IMR-90 (cell line): ENCODE measurements at regions not wholly inside any gene's neighbourhood (a gene's known extent, or its start where the extent isn't known, plus 50 kb on each side); places are given as distances from the start of the nearest gene placed in this dataset.

Experiments
- ATAC-seq: fragments of 200-7000 bp; cut with Tn5 transposase; 2 replicates; pipeline ENCODE4 v1.9.1; 2020; ENCODE audit warnings: low read depth, mild to moderate bottlenecking, moderate library complexity
- BruUV-seq: library from RNA; stranded (reverse); fragments of 400-500 nt; replicated peaks from 2 replicates; lab custom pipeline; 2021; lab: Mats Ljungman, UMichigan
- CTCF ChIA-PET: fragments of 300-600 bp; formaldehyde crosslinking; extraction: SDS; loops from one replicate; lab custom pipeline; 2021; ENCODE audit warnings: antibody characterized with exemption; lab: Yijun Ruan, JAX
- POLR2A ChIA-PET: fragments of 300-600 bp; sonication (Branson Sonifier 250); formaldehyde crosslinking; loops from one replicate; lab custom pipeline; 2022; ENCODE audit warnings: antibody characterized with exemption; ENCODE audit not compliant: unreplicated experiment; lab: Charles Lee
- DNase-seq: peaks from one replicate; pipeline ENCODE4 v3.0.0; 2013
- H2AFZ ChIP-seq: replicated peaks from 2 replicates; pipeline ENCODE3; 2013; ENCODE audit warnings: low read length, mild to moderate bottlenecking; ENCODE audit not compliant: poor library complexity
- H2AK5ac ChIP-seq: 2 replicates; pipeline ENCODE4 v1.6.1; 2013; ENCODE audit warnings: low read depth, low read length, inconsistent platforms
- H2AK9ac ChIP-seq: replicated peaks from 2 replicates; pipeline ENCODE3; 2013; ENCODE audit warnings: mild to moderate bottlenecking, low read depth, low read length, moderate library complexity; ENCODE audit not compliant: poor library complexity
- H2BK120ac ChIP-seq: 2 replicates; pipeline ENCODE4 v1.6.1; 2013; ENCODE audit warnings: low read depth, low read length, inconsistent platforms
- H2BK15ac ChIP-seq: 3 replicates; pipeline ENCODE4 v1.6.1; 2013; ENCODE audit warnings: low read depth, low read length, inconsistent platforms
- H2BK20ac ChIP-seq: 2 replicates; pipeline ENCODE4 v1.6.1; 2013; ENCODE audit warnings: low read depth, mild to moderate bottlenecking, inconsistent platforms, low read length, moderate library complexity
- H2BK5ac ChIP-seq: 2 replicates; pipeline ENCODE4 v1.6.1; 2013; ENCODE audit warnings: mild to moderate bottlenecking, low read depth, low read length, inconsistent platforms; ENCODE audit not compliant: poor library complexity, severe bottlenecking
- H3K14ac ChIP-seq: replicated peaks from 2 replicates; pipeline ENCODE4 v1.6.1; 2013; ENCODE audit warnings: low read depth, low read length, inconsistent platforms
- H3K18ac ChIP-seq: 2 replicates; pipeline ENCODE4 v1.6.1; 2013; ENCODE audit warnings: low read depth, low read length, control low read depth
- H3K23ac ChIP-seq: 2 replicates; pipeline ENCODE4 v1.6.1; 2013; ENCODE audit warnings: low read depth, low read length, inconsistent platforms
- H3K27ac ChIP-seq: 2 replicates; pipeline ENCODE4 v1.5.1; 2013; ENCODE audit warnings: mild to moderate bottlenecking, control low read depth, low read length; ENCODE audit not compliant: insufficient read depth
- H3K27me3 ChIP-seq: 2 replicates; pipeline ENCODE4 v1.6.1; 2013; ENCODE audit warnings: low read length; ENCODE audit not compliant: control insufficient read depth, insufficient read depth
- H3K36me3 ChIP-seq: 2 replicates; pipeline ENCODE4 v1.6.1; 2013; ENCODE audit warnings: low read length, mixed read lengths; ENCODE audit not compliant: control insufficient read depth, insufficient read depth
- H3K4ac ChIP-seq: 2 replicates; pipeline ENCODE4 v1.6.1; 2013; ENCODE audit warnings: low read depth, low read length, inconsistent platforms
- H3K4me1 ChIP-seq: 2 replicates; pipeline ENCODE4 v1.6.1; 2013; ENCODE audit warnings: low read length, mixed read lengths; ENCODE audit not compliant: control insufficient read depth, insufficient read depth
- H3K4me2 ChIP-seq: 2 replicates; pipeline ENCODE4 v1.6.1; 2013; ENCODE audit warnings: low read depth, mild to moderate bottlenecking, control low read depth, low read length, moderate library complexity
- H3K4me3 ChIP-seq: 2 replicates; pipeline ENCODE4 v1.5.1; 2013; ENCODE audit warnings: low read depth, mild to moderate bottlenecking, control low read depth, low read length, moderate library complexity; ENCODE audit not compliant: insufficient read depth
- H3K56ac ChIP-seq: 2 replicates; pipeline ENCODE4 v1.6.1; 2013; ENCODE audit warnings: low read length, inconsistent platforms; ENCODE audit not compliant: insufficient read depth; ENCODE audit errors: extremely low read depth
- H3K79me1 ChIP-seq, 2 experiments: 2 replicates each; pipeline ENCODE4 v1.6.1; 2013; ENCODE audit warnings: low read length in 2 of 2, inconsistent platforms in 1 of 2, low read depth in 1 of 2
- H3K9ac ChIP-seq: 2 replicates; pipeline ENCODE4 v1.6.1; 2013; ENCODE audit warnings: low read depth, low read length, control low read depth
- H3K9me1 ChIP-seq: 2 replicates; pipeline ENCODE4 v1.6.1; 2013; ENCODE audit warnings: low read length, inconsistent platforms; ENCODE audit not compliant: insufficient read depth
- H3K9me3 ChIP-seq: 2 replicates; pipeline ENCODE4 v1.6.1; 2013; ENCODE audit warnings: low read length; ENCODE audit not compliant: control insufficient read depth, insufficient read depth
- H4K20me1 ChIP-seq: 2 replicates; pipeline ENCODE4 v1.6.1; 2013; ENCODE audit warnings: low read length, inconsistent platforms; ENCODE audit not compliant: insufficient read depth
- H4K5ac ChIP-seq: 2 replicates; pipeline ENCODE4 v1.6.1; 2013; ENCODE audit warnings: mild to moderate bottlenecking, low read depth, low read length, control low read depth
- H4K8ac ChIP-seq, 2 experiments: 2 replicates each; pipeline ENCODE4 v1.6.1; 2013; ENCODE audit warnings: low read depth in 2 of 2, low read length in 2 of 2, control low read depth in 1 of 2, inconsistent platforms in 1 of 2
- H4K91ac ChIP-seq: 2 replicates; pipeline ENCODE4 v1.6.1; 2013; ENCODE audit warnings: low read depth, low read length, inconsistent platforms; ENCODE audit not compliant: insufficient read depth
- BHLHE40 ChIP-seq: fragments of 150-350 bp; IDR thresholded peaks from 2 replicates; pipeline ENCODE4 v1.6.1; 2016; ENCODE audit warnings: mild to moderate bottlenecking, low read depth, low read length
- CEBPB ChIP-seq: IDR thresholded peaks from 2 replicates; pipeline ENCODE4 v1.6.1; 2012; ENCODE audit warnings: low read depth, low read length, improper control_type of control experiment
- CHD1 ChIP-seq: IDR thresholded peaks from 2 replicates; pipeline ENCODE4 v1.6.1; 2012; ENCODE audit warnings: low read depth, low read length, improper control_type of control experiment
- CTCF ChIP-seq: conservative IDR thresholded peaks from 2 replicates; pipeline ENCODE4 v1.5.1; 2012; ENCODE audit warnings: mild to moderate bottlenecking, low read depth, low read length, improper control_type of control experiment
- FOS ChIP-seq: fragments of 150-350 bp; IDR thresholded peaks from 2 replicates; pipeline ENCODE4 v1.6.1; 2016; ENCODE audit warnings: low read depth, low read length
- MAFK ChIP-seq: IDR thresholded peaks from 2 replicates; pipeline ENCODE4 v1.6.1; 2012; ENCODE audit warnings: low read depth, low read length, improper control_type of control experiment
- MAZ ChIP-seq: IDR thresholded peaks from 2 replicates; pipeline ENCODE4 v1.6.1; 2012; ENCODE audit warnings: low read depth, mild to moderate bottlenecking, low read length, improper control_type of control experiment, moderate library complexity, borderline replicate concordance
- MXI1 ChIP-seq: IDR thresholded peaks from 2 replicates; pipeline ENCODE4 v1.6.1; 2012; ENCODE audit warnings: low read depth, mild to moderate bottlenecking, low read length, moderate library complexity, borderline replicate concordance
- NFE2L2 ChIP-seq: fragments of 150-350 bp; IDR thresholded peaks from 2 replicates; pipeline ENCODE4 v1.6.1; 2016; ENCODE audit warnings: low read depth, mild to moderate bottlenecking, low read length
- POLR2A ChIP-seq: IDR thresholded peaks from 2 replicates; pipeline ENCODE4 v1.6.1; 2012; ENCODE audit warnings: mild to moderate bottlenecking, low read depth, low read length
- RAD21 ChIP-seq: IDR thresholded peaks from 2 replicates; pipeline ENCODE4 v1.6.1; 2012; ENCODE audit warnings: low read length, improper control_type of control experiment
- RCOR1 ChIP-seq: IDR thresholded peaks from 2 replicates; pipeline ENCODE4 v1.6.1; 2012; ENCODE audit warnings: mild to moderate bottlenecking, low read length, improper control_type of control experiment; ENCODE audit not compliant: insufficient replicate concordance
- RFX5 ChIP-seq: IDR thresholded peaks from 2 replicates; pipeline ENCODE4 v1.8.0; 2012; ENCODE audit warnings: low read depth, mild to moderate bottlenecking, low read length, moderate library complexity
- SMC3 ChIP-seq: fragments of 150-350 bp; IDR thresholded peaks from 2 replicates; pipeline ENCODE4 v1.6.1; 2016; ENCODE audit warnings: low read depth, mild to moderate bottlenecking, antibody characterized with exemption, low read length, moderate library complexity
- USF2 ChIP-seq: fragments of 150-350 bp; IDR thresholded peaks from 2 replicates; pipeline ENCODE4 v1.6.1; 2017; ENCODE audit warnings: mild to moderate bottlenecking, antibody characterized with exemption, low read length, low read depth
- dilution Hi-C: fragments of 300-500 bp; cut with HindIII; formaldehyde crosslinking; loops from one replicate; pipeline ENCODE4 v1.14.3; 2018; ENCODE audit warnings: low sequenced_read_pairs; ENCODE audit not compliant: unreplicated experiment
- in situ Hi-C: fragments of 300-500 bp; cut with MboI; formaldehyde crosslinking; loops from 3 replicates; pipeline ENCODE4 v1.14.3; 2019; ENCODE audit warnings: low sequenced_read_pairs, inconsistent platforms, mixed read lengths
- intact Hi-C: fragments of 100-400 bp; cut with micrococcal nuclease; formaldehyde crosslinking; loops from 2 replicates; pipeline ENCODE4 v1.10.0; 2022
- TF ChIP-seq, protein P1 (sequence below): fragments of 150-350 bp; IDR thresholded peaks from 2 replicates; pipeline ENCODE4 v1.6.1; 2016; ENCODE audit warnings: low read depth, mild to moderate bottlenecking, low read length, moderate library complexity, borderline replicate concordance

DNA sequence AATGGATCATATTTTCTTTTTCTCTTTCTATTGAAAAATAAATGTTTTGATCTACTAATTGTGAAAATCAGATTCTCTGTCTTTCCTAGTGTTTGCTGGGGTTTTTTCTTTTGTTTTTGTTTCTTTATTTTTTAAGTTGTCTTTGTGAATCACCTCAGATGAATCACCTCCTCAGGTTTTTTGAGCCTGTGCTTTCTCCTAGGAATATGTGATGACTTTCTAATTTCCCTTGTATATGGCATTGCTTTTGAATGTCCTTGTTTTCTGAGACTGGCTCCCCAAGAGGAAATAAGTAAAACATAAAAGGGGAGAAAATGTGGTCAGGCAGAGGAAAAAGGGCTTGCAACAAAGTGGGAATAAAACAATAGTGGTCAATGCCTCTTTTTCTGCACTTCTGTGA lies 750.0 kb downstream of the ZPLD1 start:
- no peak overlapping the region for H2BK5ac ChIP-seq
- H3K56ac ChIP-seq = no peak overlapping the region
- H4K91ac ChIP-seq = no peak overlapping the region
- no peaks in the 10 kb centered on the region for H3K4me1 ChIP-seq
- H3K27ac ChIP-seq = no peak overlapping the region
- peaks cover 2% of the 10 kb centered on the region; the same call in 1 of the 2 replicates for H3K9me3 ChIP-seq
- DNase-seq (no peak), ATAC-seq (no peak)
- no peaks in the 10 kb centered on the region for H3K27me3 ChIP-seq
- no peak overlapping the region for H3K9ac ChIP-seq
- H3K79me1 ChIP-seq = no peaks in the 10 kb centered on the region
- H4K8ac ChIP-seq = no peak overlapping the region
- in situ Hi-C loops = no loop called here
- BruUV-seq = no TSS peak
- POLR2A ChIA-PET = no interaction called here
- dilution Hi-C loops = no loop called here
- H3K23ac ChIP-seq = no peak overlapping the region
- no peak overlapping the region for H2AK5ac ChIP-seq
- intact Hi-C loops = no loop called here
- no peak overlapping the region for H3K4me2 ChIP-seq
- no peaks in the 10 kb centered on the region for H3K36me3 ChIP-seq
- H3K14ac ChIP-seq = no peak overlapping the region
- H3K18ac ChIP-seq = no peak overlapping the region
- H2BK20ac ChIP-seq = no peak overlapping the region
- H2AFZ ChIP-seq = no peak overlapping the region
- TF ChIP-seq RAD21 = no peak
- no peak for TF ChIP-seq CEBPB
- no peak for TF ChIP-seq CHD1
- TF ChIP-seq RCOR1 = no peak
- no peak for TF ChIP-seq SMC3
- no peak for TF ChIP-seq BHLHE40
- TF ChIP-seq RFX5 = no peak
- TF ChIP-seq POLR2A = no peak
- TF ChIP-seq, protein P1, sequence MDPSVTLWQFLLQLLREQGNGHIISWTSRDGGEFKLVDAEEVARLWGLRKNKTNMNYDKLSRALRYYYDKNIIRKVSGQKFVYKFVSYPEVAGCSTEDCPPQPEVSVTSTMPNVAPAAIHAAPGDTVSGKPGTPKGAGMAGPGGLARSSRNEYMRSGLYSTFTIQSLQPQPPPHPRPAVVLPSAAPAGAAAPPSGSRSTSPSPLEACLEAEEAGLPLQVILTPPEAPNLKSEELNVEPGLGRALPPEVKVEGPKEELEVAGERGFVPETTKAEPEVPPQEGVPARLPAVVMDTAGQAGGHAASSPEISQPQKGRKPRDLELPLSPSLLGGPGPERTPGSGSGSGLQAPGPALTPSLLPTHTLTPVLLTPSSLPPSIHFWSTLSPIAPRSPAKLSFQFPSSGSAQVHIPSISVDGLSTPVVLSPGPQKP = no peak
- no peak for TF ChIP-seq MAFK
- TF ChIP-seq NFE2L2 = no peak
- no peak for TF ChIP-seq MAZ
- no peak for TF ChIP-seq USF2
- TF ChIP-seq CTCF = no peak
- TF ChIP-seq FOS = no peak
- no peak for TF ChIP-seq MXI1
- CTCF ChIA-PET = interaction anchor here (0.6 kb wide), 1 partner anchor 66 kb away, joined by 6 read pairs; no protein-coding TSS in a partner anchor
- no peak overlapping the region for H4K5ac ChIP-seq
- H3K9me1 ChIP-seq = no peaks in the 10 kb centered on the region
- no peak overlapping the region for H2AK9ac ChIP-seq
- H2BK15ac ChIP-seq = no peak overlapping the region
- no peak overlapping the region for H2BK120ac ChIP-seq
- H3K4ac ChIP-seq = no peak overlapping the region
- no peak overlapping the region for H3K4me3 ChIP-seq
- no peaks in the 10 kb centered on the region for H4K20me1 ChIP-seq
